ENCODE measurements at regions not wholly inside any gene's neighbourhood (a gene's known extent, or its start where the extent isn't known, plus 50 kb on each side); places are given as distances from the start of the nearest gene placed in this dataset.

GRCh38 chr2:239774933-239775622, 250.1 kb downstream of the NDUFA10 start:
- ATAC-seq = no peak

GRCh38 chr2:239774142-239774462, 251.0 kb downstream of the NDUFA10 start:
- Mint-ChIP-seq H3K27me3 (peaks cover 22% of the 10 kb centered on the region), H3K4me3 (no peak overlapping the region), H3K36me3 (ENCODE audit: low read depth) (peaks cover 4% of the 10 kb centered on the region), H3K27ac (no peak overlapping the region), H3K4me1 (peaks cover 4% of the 10 kb centered on the region)
- no peak for ATAC-seq
- no peaks in the 10 kb centered on the region for H3K9me3 ChIP-seq (ENCODE audit: control insufficient read depth, low read length, poor library complexity, severe bottlenecking)
- no peak for DNase-seq

More at GRCh38 chr2:239774933-239775622, 250.1 kb downstream of the NDUFA10 start:
- Mint-ChIP-seq H3K27ac (no peak overlapping the region), H3K36me3 (ENCODE audit: low read depth) (peaks cover 4% of the 10 kb centered on the region), H3K4me3 (no peak overlapping the region), H3K27me3 (peaks cover 20% of the 10 kb centered on the region), H3K4me1 (peaks cover 4% of the 10 kb centered on the region)
- DNase-seq = no peak
- no peaks in the 10 kb centered on the region for H3K9me3 ChIP-seq (ENCODE audit: control insufficient read depth, low read length, poor library complexity, severe bottlenecking)

- H3K9me3 ChIP-seq (ENCODE audit: control insufficient read depth, low read length, poor library complexity, severe bottlenecking) = no peaks in the 10 kb centered on the region
- no peak for ATAC-seq
- Mint-ChIP-seq H3K4me3 (no peak overlapping the region), H3K27me3 (peaks cover 28% of the 10 kb centered on the region), H3K4me1 (peaks cover 4% of the 10 kb centered on the region), H3K27ac (no peak overlapping the region), H3K36me3 (ENCODE audit: low read depth) (peaks cover 4% of the 10 kb centered on the region)
- DNase-seq = no peak
Observed at GRCh38 chr2:239773228-239774141, 251.7 kb downstream of the NDUFA10 start.

GRCh38 chr2:239772721-239773120, 252.4 kb downstream of the NDUFA10 start:
- no peak overlapping the region for H3K27ac Mint-ChIP-seq
- H3K27me3 Mint-ChIP-seq = peaks cover 34% of the 10 kb centered on the region
- DNase-seq (no peak), ATAC-seq (no peak)
- H3K9me3 ChIP-seq (ENCODE audit: control insufficient read depth, low read length, poor library complexity, severe bottlenecking) = no peaks in the 10 kb centered on the region
- no peak overlapping the region for H3K4me3 Mint-ChIP-seq
- H3K36me3 Mint-ChIP-seq (ENCODE audit: low read depth) = peaks cover 4% of the 10 kb centered on the region
- H3K4me1 Mint-ChIP-seq = peaks cover 4% of the 10 kb centered on the region

GRCh38 chr2:239770246-239770639, 254.9 kb downstream of the NDUFA10 start:
- DNase-seq (peak in 1 of 3 donors; percentile 2), ATAC-seq (no peak)
- Mint-ChIP-seq H3K27ac (no peak overlapping the region), H3K27me3 (peaks cover 23% of the 10 kb centered on the region), H3K4me3 (no peak overlapping the region), H3K36me3 (ENCODE audit: low read depth) (peaks cover 4% of the 10 kb centered on the region), H3K4me1 (peaks cover 4% of the 10 kb centered on the region)
- no peaks in the 10 kb centered on the region for H3K9me3 ChIP-seq (ENCODE audit: control insufficient read depth, low read length, poor library complexity, severe bottlenecking)

- no peak overlapping the region for H3K4me3 Mint-ChIP-seq
- H3K36me3 Mint-ChIP-seq (ENCODE audit: low read depth) = peaks cover 1% of the 10 kb centered on the region
- H3K27me3 Mint-ChIP-seq = peaks cover 19% of the 10 kb centered on the region
- H3K4me1 Mint-ChIP-seq = peaks cover 2% of the 10 kb centered on the region
- DNase-seq (no peak), ATAC-seq (no peak)
- H3K27ac Mint-ChIP-seq = no peak overlapping the region
- H3K9me3 ChIP-seq (ENCODE audit: control insufficient read depth, low read length, poor library complexity, severe bottlenecking) = no peaks in the 10 kb centered on the region
Observed at GRCh38 chr2:239769554-239770245, 255.4 kb downstream of the NDUFA10 start.

GRCh38 chr2:239768907-239769553, 256.1 kb downstream of the NDUFA10 start:
- no peak for DNase-seq
- H3K9me3 ChIP-seq (ENCODE audit: control insufficient read depth, low read length, poor library complexity, severe bottlenecking) = no peaks in the 10 kb centered on the region
- H3K4me1 Mint-ChIP-seq = no peaks in the 10 kb centered on the region
- H3K4me3 Mint-ChIP-seq = no peak overlapping the region
- H3K36me3 Mint-ChIP-seq (ENCODE audit: low read depth) = no peaks in the 10 kb centered on the region
- no peak overlapping the region for H3K27ac Mint-ChIP-seq
- no peak for ATAC-seq
- peaks cover 14% of the 10 kb centered on the region for H3K27me3 Mint-ChIP-seq

- no peaks in the 10 kb centered on the region for H3K9me3 ChIP-seq (ENCODE audit: control insufficient read depth, low read length, poor library complexity, severe bottlenecking)
- ATAC-seq (no peak), DNase-seq (no peak)
- Mint-ChIP-seq H3K27me3 (peaks cover 14% of the 10 kb centered on the region), H3K27ac (no peak overlapping the region), H3K4me3 (no peak overlapping the region), H3K36me3 (ENCODE audit: low read depth) (no peaks in the 10 kb centered on the region), H3K4me1 (peaks cover 2% of the 10 kb centered on the region)
Observed at GRCh38 chr2:239768031-239768790, 256.9 kb downstream of the NDUFA10 start.

GRCh38 chr2:239767021-239767905, 257.9 kb downstream of the NDUFA10 start:
- no peak overlapping the region for H3K4me3 Mint-ChIP-seq
- peaks cover 14% of the 10 kb centered on the region for H3K27me3 Mint-ChIP-seq
- DNase-seq (no peak), ATAC-seq (no peak)
- no peak overlapping the region for H3K27ac Mint-ChIP-seq
- H3K9me3 ChIP-seq (ENCODE audit: control insufficient read depth, low read length, poor library complexity, severe bottlenecking) = no peaks in the 10 kb centered on the region
- H3K4me1 Mint-ChIP-seq = peaks cover 2% of the 10 kb centered on the region
- H3K36me3 Mint-ChIP-seq (ENCODE audit: low read depth) = no peaks in the 10 kb centered on the region

GRCh38 chr2:239765911-239766310, 259.2 kb downstream of the NDUFA10 start:
- peaks cover 2% of the 10 kb centered on the region for H3K4me1 Mint-ChIP-seq
- H3K36me3 Mint-ChIP-seq (ENCODE audit: low read depth) = no peaks in the 10 kb centered on the region
- H3K4me3 Mint-ChIP-seq = no peak overlapping the region
- no peak for ATAC-seq
- H3K27ac Mint-ChIP-seq = no peak overlapping the region
- H3K27me3 Mint-ChIP-seq = peaks cover 14% of the 10 kb centered on the region
- H3K9me3 ChIP-seq (ENCODE audit: control insufficient read depth, low read length, poor library complexity, severe bottlenecking) = no peaks in the 10 kb centered on the region
- DNase-seq = no peak

- ATAC-seq (no peak), DNase-seq (no peak)
- H3K9me3 ChIP-seq (ENCODE audit: control insufficient read depth, low read length, poor library complexity, severe bottlenecking) = no peaks in the 10 kb centered on the region
- no peak overlapping the region for H3K27ac Mint-ChIP-seq
- peaks cover 14% of the 10 kb centered on the region for H3K27me3 Mint-ChIP-seq
- H3K36me3 Mint-ChIP-seq (ENCODE audit: low read depth) = no peaks in the 10 kb centered on the region
- no peak overlapping the region for H3K4me3 Mint-ChIP-seq
- peaks cover 2% of the 10 kb centered on the region for H3K4me1 Mint-ChIP-seq
Observed at GRCh38 chr2:239765076-239765845, 259.9 kb downstream of the NDUFA10 start.

Measured in T-helper 17 cell (primary cell).